GM18861 (cell line): ENCODE measurements at regions not wholly inside any gene's neighbourhood (a gene's known extent, or its start where the extent isn't known, plus 50 kb on each side); places are given as distances from the start of the nearest gene placed in this dataset.

Experiments used
- ATAC-seq: cut with Tn5 transposase; IDR thresholded peaks from one replicate; pipeline ENCODE4 v1.9.1; 2021; ENCODE audit not compliant: unreplicated experiment

GRCh38 chr6:164854526-164854925 is 454.9 kb downstream of the C6orf118 start:
- no peak for ATAC-seq

GRCh38 chr6:164845773-164846172 is 463.6 kb downstream of the C6orf118 start:
- ATAC-seq = no peak

- no peak for ATAC-seq
Measured at GRCh38 chr6:164842085-164842484, 467.3 kb downstream of the C6orf118 start.

DNA sequence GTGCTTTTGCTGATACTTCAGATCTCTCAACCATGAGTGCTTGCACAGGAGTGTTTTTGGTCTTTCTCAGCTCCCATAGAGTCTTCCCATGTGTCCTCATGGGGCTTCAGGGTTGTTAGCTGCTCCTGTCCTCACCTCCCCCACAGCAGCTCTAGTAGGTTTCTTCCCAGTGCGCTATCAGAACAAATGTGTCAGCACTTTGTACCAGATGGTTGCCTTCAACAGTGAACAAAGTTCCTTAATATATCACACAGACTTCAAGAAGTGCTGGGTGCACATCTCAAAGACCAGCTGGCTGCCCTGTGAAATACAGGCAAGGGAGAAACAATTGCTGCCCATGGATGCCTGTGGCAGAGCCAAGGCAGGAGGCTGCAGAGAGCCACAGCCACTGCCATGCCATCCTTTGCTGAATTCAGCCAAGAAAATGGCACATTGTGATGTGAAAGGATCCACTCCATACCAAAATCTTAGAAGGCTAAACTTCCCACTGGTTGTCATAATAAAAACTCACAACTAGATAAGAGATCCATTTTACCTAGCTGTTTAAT is 471.3 kb downstream of the C6orf118 start:
- ATAC-seq = no peak

- no peak for ATAC-seq
Measured at GRCh38 chr6:164836486-164836885, 472.9 kb downstream of the C6orf118 start.

DNA sequence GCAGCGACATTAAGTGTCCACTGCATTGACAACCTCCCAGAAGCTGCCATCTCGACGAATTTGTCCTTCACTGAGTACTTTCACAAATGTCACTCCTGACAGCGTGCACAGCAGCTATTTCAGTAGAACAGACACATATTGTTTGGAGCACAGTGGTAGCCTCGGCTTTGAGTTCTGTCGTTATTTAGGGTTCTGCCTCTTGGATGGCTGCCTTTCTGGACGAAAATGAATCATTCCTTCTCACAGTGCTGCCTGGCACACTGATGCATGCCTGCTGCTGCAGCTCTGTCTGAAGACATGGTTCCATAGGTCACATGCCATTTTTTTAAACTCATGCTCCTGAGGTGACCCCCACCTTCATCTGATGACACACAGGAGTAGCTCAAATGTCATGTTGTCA is 477.0 kb downstream of the C6orf118 start:
- no peak for ATAC-seq

DNA sequence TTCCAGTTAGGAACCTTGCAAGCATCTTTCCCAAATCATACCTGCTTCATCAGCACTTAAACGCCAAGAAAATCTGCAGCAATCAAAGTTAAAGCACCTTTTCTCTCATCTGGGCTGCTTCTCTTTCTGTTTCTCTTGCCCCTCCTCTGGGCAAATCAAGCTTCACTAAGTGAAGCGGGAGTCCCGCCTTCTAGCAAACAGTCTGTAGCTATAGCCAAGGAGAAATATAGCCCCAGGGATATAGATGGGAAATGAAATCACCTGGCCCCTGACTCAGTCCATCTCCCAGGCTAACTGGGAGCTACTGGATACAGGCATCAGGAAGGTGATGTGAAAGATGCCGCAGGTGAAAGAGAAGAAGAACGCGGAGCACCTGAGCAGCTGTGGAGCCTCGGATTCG is 481.9 kb downstream of the C6orf118 start:
- ATAC-seq = no peak

GRCh38 chr6:164826831-164827468 is 482.5 kb downstream of the C6orf118 start:
- ATAC-seq = no peak

GRCh38 chr6:164825386-164825785 is 484.0 kb downstream of the C6orf118 start:
- ATAC-seq = no peak

DNA sequence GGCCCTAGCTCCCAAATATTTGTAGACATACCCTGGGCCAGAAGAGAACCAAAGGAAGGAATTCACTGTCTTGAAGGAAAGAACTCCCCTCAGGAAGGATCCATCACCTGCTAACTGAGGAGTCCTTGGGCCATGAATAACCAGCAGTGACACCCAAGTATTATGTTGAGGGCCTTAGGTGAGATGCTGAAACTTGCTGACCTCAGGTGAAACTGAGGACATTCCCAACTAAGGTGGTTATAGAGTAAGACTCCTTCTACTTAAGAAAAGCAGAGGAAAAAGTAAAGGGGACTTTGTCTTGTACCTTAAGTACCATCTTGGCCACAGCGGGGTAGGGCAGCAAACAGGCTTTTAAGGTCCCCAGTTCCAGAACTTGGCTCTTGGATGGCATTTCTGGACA is 491.7 kb downstream of the C6orf118 start:
- ATAC-seq = no peak

GRCh38 chr6:164812706-164813105 is 496.7 kb downstream of the C6orf118 start:
- ATAC-seq = no peak

DNA sequence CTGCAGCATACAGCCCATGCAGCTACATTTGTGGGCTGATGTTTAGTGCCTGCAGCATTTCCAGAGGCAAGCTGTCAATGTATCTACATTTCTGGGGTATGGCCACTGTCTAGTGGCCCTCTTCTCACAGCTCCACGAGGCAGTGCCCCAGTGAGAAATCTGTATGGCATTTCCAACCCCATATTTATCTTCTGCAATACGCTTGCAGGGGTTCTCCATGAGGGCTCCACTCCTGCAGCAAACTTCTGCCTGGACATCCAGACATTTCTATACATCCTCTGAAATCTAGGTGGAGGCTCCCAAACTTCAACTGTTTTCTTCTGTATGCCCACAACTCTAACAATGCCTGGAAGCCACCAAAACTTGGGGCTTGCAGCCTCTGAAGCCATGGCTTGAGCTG is 502.3 kb downstream of the C6orf118 start:
- no peak for ATAC-seq

DNA sequence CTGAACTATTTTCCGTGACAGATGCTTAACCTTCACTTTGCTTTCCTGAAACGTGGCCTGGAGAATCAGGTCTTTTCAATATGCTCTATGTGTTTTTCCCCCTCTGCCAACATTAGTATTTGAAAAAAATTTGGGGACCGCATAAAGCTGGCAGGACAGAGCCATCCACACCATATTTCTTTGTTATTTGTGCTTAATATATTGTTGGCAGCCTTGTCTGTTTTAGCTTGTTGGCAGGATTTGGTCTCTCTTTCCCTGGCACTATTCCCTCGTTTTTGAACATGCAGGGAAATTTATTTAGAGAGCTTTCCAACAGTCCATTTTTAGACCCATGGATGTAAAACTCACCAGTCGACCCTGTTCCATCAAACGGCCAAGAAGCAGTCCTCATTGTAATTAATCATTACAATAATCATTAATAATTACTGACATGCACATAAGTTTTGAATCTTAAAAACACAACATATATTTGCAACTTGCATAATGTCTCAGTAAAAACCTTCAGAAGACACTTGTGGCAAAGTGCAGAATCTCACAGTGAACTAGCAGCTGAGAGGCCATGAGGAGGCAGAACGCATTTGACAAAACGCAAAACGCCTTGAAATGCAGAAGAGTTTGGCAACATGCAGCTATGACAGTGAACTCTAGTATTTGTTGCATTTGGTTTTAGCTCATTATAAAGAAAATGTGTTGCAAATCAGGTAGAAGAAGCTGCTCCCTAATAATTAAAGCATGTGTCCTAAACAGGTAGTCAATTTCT is 514.2 kb downstream of the C6orf118 start:
- ATAC-seq = no peak

DNA sequence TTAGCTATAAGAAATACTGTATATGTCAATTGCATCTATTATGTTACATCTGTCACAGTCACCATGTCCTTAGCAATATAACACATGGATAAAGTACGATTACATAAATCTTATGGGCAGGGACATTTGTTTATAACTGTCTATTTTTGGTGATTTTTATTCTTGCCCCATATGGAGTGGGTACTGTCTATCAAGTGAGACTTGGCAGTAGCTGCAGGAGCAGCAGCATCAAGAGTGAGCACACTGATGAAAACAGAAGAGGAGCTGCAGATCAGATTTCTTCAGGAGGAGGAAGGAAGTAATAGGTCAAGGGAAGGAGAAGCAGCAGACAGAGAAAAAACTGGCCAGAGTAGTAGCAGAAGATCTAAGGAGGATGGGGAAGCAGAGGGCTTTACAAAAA is 516.7 kb downstream of the C6orf118 start:
- ATAC-seq = no peak

DNA sequence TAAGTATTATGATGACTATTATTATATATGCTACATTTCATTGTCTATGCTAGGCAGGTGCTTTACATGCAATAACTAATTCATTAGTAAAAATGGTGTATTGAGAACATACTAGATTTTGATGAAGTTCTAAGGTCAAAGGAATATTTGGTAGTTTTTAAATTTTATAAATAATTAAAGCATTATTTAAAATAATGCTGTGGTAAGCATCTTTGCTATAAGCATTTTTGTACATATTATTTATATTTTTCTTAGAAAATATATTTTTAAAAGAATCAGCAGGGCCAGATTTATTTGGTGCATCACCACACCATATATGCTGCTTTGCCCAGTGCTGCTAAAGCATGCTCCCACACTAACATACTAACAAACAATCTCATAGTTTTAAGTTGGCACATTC is 517.9 kb downstream of the C6orf118 start:
- ATAC-seq = no peak

GRCh38 chr6:164763788-164764187 is 545.6 kb downstream of the C6orf118 start:
- ATAC-seq = no peak

DNA sequence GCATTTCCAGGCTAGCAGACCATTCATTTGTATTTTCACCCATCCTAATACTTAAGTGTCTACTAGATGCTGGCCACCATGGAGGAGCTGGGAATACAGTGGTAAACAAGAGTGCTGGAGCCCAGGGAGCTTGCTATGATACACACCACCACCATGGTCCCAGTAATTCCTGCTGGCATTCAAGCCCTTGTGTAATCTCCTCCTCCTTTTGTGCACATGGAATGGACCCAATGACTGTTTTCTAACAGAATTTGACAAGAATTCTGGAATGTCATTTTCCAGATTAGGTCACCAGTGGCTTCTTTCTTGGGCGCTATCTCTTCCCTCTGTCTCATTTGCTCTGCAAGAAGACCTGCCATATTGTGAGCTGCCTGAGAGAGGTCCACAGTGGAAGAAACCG is 552.0 kb downstream of the C6orf118 start:
- no peak for ATAC-seq

DNA sequence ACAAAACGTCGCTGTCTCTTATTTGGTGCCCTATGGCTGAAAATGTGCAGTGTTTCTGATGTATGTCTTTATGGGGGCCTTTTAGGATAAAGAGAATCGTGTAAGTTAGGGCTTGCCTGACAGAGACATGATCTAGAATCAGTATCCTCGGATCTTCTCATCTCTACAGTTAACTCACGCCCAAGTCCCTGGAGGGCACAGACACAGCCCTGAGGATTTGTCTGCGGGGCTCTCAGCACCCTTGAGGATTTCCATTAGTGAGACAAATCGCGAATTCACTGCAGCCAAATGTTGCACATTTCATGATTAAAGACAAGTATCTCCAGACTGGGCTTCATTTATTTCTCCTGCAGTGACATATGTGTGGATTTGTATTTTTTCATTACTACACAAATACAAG is 552.7 kb downstream of the C6orf118 start:
- ATAC-seq = no peak

DNA sequence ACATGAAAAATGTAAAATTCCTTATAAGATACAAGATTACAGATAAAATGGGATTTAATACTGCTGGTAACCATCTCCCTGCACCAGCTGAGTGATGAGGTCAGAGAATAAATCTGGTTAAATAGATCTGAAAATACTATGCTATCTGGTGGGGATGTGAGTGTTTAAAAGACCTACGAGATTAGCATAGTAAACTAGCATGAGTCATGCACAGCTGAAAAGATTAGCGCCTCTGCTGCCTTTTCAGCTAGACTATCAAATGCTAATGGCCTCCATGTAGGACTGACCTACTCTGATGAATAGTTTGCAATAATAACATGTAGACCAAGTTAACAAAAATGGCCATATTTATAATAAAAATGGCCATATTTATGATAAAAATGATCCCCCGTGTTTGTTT is 553.3 kb downstream of the C6orf118 start:
- ATAC-seq = no peak

DNA sequence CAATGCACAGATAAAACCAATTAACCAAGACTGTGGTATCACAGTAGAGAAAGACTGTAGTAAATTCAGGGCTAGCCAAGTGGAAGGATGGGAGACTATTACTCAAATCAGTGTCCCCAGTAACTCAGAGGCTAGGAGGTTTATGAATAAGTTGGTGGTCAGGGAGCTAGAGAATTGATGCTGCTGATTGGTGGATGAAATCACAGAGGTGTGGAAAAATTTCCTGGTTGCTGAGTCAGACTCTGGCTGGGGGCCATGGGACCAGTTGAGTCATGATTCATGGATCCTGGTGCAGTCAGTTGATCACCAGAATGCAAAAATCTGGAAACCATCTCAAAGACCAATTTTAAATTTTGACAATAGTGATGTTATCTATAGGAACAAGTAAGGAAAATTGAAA is 555.9 kb downstream of the C6orf118 start:
- ATAC-seq = no peak

DNA sequence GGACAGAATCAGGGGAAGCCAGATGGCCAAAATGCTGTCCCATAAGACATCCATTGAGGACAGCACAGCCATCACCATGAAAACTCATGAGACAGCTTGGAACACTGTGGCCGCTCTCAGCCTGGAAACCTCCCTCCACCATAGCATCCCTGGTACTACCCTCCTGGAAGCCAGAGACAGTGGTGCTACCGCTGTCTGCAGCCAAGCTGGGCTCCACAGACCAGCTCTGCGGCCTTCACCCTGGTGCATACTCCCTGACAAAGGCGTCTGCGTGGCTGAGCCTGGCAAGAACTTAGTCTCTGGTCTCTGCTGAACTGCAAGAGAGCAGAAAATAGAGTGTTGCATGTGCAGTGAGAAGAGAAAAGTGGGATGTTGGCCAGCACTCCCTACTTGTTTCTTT is 558.0 kb downstream of the C6orf118 start:
- no peak for ATAC-seq

DNA sequence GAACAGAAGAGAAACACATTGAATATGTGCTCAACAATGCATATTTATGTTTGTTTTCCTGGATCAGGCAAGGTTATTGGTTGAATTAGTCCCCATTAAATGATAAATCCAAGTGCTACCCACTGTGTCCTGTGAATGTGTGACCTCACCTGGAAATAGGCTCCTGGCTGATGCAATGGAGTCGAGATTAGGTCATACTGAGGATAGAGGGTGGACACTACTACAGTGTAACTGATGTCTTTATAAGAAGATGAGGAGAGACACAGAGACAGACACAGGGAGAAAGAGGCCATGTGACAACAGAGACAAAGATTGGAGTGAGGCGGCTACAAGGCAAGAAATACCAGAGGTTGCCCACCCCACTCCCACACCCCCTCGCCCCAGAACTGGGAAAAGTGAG is 559.3 kb downstream of the C6orf118 start:
- no peak for ATAC-seq
